Suprapubic skin (tissue), 3 donors: ENCODE measurements at regions not wholly inside any gene's neighbourhood (a gene's known extent, or its start where the extent isn't known, plus 50 kb on each side); places are given as distances from the start of the nearest gene placed in this dataset.

Experiments
- CTCF ChIP-seq, 2 donors: fragments of 200-600 bp in 1 of 2; fragments of 450-650 bp in 1 of 2; sonication (generic) in 1 of 2; IDR thresholded peaks; one replicate each; pipeline ENCODE4 v1.5.1; 2016 to 2019; ENCODE audit warnings: antibody characterized with exemption in 2 of 2, mild to moderate bottlenecking in 1 of 2, moderate library complexity in 1 of 2
- POLR2A ChIP-seq, 2 donors: fragments of 450-650 bp; IDR thresholded peaks; one replicate each; pipeline ENCODE4 v1.6.1; 2017; ENCODE audit warnings: antibody characterized with exemption in 2 of 2, mild to moderate bottlenecking in 2 of 2, moderate library complexity in 2 of 2

- no peak for TF ChIP-seq CTCF (IDR thresholded peaks at IDR 0.05)
- no peak for TF ChIP-seq POLR2A (IDR thresholded peaks at IDR 0.05)
Observed at GRCh38 chr17:63306855-63307254, 139.3 kb downstream of the CYB561 start.
